Endodermal cell (in vitro differentiated cells): ENCODE measurements at regions not wholly inside any gene's neighbourhood (a gene's known extent, or its start where the extent isn't known, plus 50 kb on each side); places are given as distances from the start of the nearest gene placed in this dataset.

Source experiments
- DNase-seq: peaks from one replicate; pipeline ENCODE4 v3.0.0-alpha.2; 2017
- H3K27ac ChIP-seq: 2 replicates; pipeline ENCODE4 v1.5.1; 2013; ENCODE audit warnings: mild to moderate bottlenecking, low read depth, low read length, moderate library complexity
- H3K27me3 ChIP-seq: 2 replicates; pipeline ENCODE4 v1.6.1; 2013; ENCODE audit warnings: mild to moderate bottlenecking, low read length, moderate library complexity; ENCODE audit not compliant: insufficient read depth, control insufficient read depth, poor library complexity, severe bottlenecking
- H3K36me3 ChIP-seq: 2 replicates; pipeline ENCODE4 v1.7.0; 2013; ENCODE audit warnings: mild to moderate bottlenecking, low read length, moderate library complexity; ENCODE audit not compliant: control insufficient read depth, insufficient read depth
- H3K4me1 ChIP-seq: one replicate; pipeline ENCODE4 v1.7.0; 2013; ENCODE audit warnings: low read length; ENCODE audit not compliant: control insufficient read depth, insufficient read depth
- H3K4me3 ChIP-seq: 2 replicates; pipeline ENCODE4 v1.5.1; 2013; ENCODE audit warnings: mild to moderate bottlenecking, low read length, moderate library complexity
- H3K9ac ChIP-seq: 2 replicates; pipeline ENCODE4 v1.6.1; 2013; ENCODE audit warnings: mild to moderate bottlenecking, low read length, moderate library complexity; ENCODE audit not compliant: poor library complexity, severe bottlenecking; ENCODE audit errors: extremely low read depth
- H3K9me3 ChIP-seq: 2 replicates; pipeline ENCODE4 v1.6.1; 2013; ENCODE audit warnings: mild to moderate bottlenecking, low read length, moderate library complexity; ENCODE audit not compliant: control insufficient read depth
- H3K27ac Mint-ChIP-seq: 2 replicates; pipeline ENCODE4 v1.8.0; 2020; ENCODE audit warnings: mixed read lengths
- H3K27me3 Mint-ChIP-seq: 2 replicates; pipeline ENCODE4 v1.8.0; 2021; ENCODE audit warnings: mild to moderate bottlenecking, mixed read lengths; ENCODE audit not compliant: insufficient read depth
- H3K36me3 Mint-ChIP-seq: 2 replicates; pipeline ENCODE4 v1.8.0; 2020; ENCODE audit warnings: low read depth, mixed read lengths
- H3K4me1 Mint-ChIP-seq: 2 replicates; pipeline ENCODE4 v1.8.0; 2020; ENCODE audit warnings: mixed read lengths
- H3K4me3 Mint-ChIP-seq: 2 replicates; pipeline ENCODE4 v1.8.0; 2020; ENCODE audit warnings: mild to moderate bottlenecking, moderate library complexity, mixed read lengths
- H3K9me3 Mint-ChIP-seq: 2 replicates; pipeline ENCODE4 v1.8.0; 2020; ENCODE audit warnings: mild to moderate bottlenecking, mixed read lengths
- CTCF ChIP-seq: fragments of 200-600 bp; sonication (generic); conservative IDR thresholded peaks from 2 replicates; pipeline ENCODE4 v1.5.0; 2021; ENCODE audit warnings: antibody characterized with exemption, mild to moderate bottlenecking
- WGBS, 2 experiments: methylation state at CpG; one replicate each; pipeline versions ENCODE4 v1.1.5 to v1.1.7; 2013; ENCODE audit warnings: missing lambda C conversion rate in 2 of 2, mixed read lengths in 1 of 2; ENCODE audit not compliant: insufficient coverage in 1 of 2, insufficient read length in 1 of 2; 5-methylcytosine and 5-hydroxymethylcytosine counted together

GRCh38 chr10:58943960-58944359 lies 232.5 kb upstream of the PHYHIPL start:
- Mint-ChIP-seq H3K27me3 (peaks cover 19% of the 10 kb centered on the region), H3K4me3 (no peak overlapping the region), H3K27ac (no peak overlapping the region), H3K4me1 (no peaks in the 10 kb centered on the region), H3K36me3 (no peaks in the 10 kb centered on the region), H3K9me3 (no peaks in the 10 kb centered on the region)
- Histone ChIP-seq H3K27ac (no peak overlapping the region), H3K9me3 (peaks cover 13% of the 10 kb centered on the region), H3K4me3 (no peak overlapping the region), H3K36me3 (no peaks in the 10 kb centered on the region), H3K27me3 (peaks cover 59% of the 10 kb centered on the region), H3K4me1 (no peaks in the 10 kb centered on the region), H3K9ac (no peak overlapping the region)
- no peak for DNase-seq
- TF ChIP-seq CTCF: no peak

- peaks cover 75% of the 10 kb centered on the region for H3K27me3 ChIP-seq
- no peak overlapping the region for H3K27ac ChIP-seq
- H3K27ac Mint-ChIP-seq: no peak overlapping the region
- no peaks in the 10 kb centered on the region for H3K36me3 Mint-ChIP-seq
- WGBS, 2 experiments: 83 to 84% methylated on average over 3 to 4 of the region's 4 CpGs
- no peak overlapping the region for H3K4me3 ChIP-seq
- no peak overlapping the region for H3K9ac ChIP-seq
- H3K27me3 Mint-ChIP-seq: peaks cover 24% of the 10 kb centered on the region
- H3K4me3 Mint-ChIP-seq: no peak overlapping the region
- DNase-seq: no peak
- peaks cover 2% of the 10 kb centered on the region for H3K4me1 Mint-ChIP-seq
- H3K4me1 ChIP-seq: no peaks in the 10 kb centered on the region
- H3K9me3 Mint-ChIP-seq: no peaks in the 10 kb centered on the region
- no peak for TF ChIP-seq CTCF
- H3K9me3 ChIP-seq: peaks cover 13% of the 10 kb centered on the region
- H3K36me3 ChIP-seq: no peaks in the 10 kb centered on the region
Observed at GRCh38 chr10:58948303-58948702, 228.1 kb upstream of the PHYHIPL start.

GRCh38 chr10:58950618-58951017 lies 225.8 kb upstream of the PHYHIPL start:
- H3K27ac Mint-ChIP-seq: no peak overlapping the region
- H3K4me3 ChIP-seq: no peak overlapping the region
- no peaks in the 10 kb centered on the region for H3K36me3 Mint-ChIP-seq
- H3K36me3 ChIP-seq: no peaks in the 10 kb centered on the region
- H3K9me3 Mint-ChIP-seq: no peaks in the 10 kb centered on the region
- no peak overlapping the region for H3K27ac ChIP-seq
- H3K4me3 Mint-ChIP-seq: no peak overlapping the region
- H3K4me1 ChIP-seq: no peaks in the 10 kb centered on the region
- peaks cover 13% of the 10 kb centered on the region for H3K27me3 Mint-ChIP-seq
- H3K4me1 Mint-ChIP-seq: peaks cover 3% of the 10 kb centered on the region
- no peak for TF ChIP-seq CTCF
- peaks cover 52% of the 10 kb centered on the region for H3K27me3 ChIP-seq
- no peak overlapping the region for H3K9ac ChIP-seq
- 95 to 100% methylated on average over 1 of the region's 1 CpG for WGBS, 2 experiments
- H3K9me3 ChIP-seq: peaks cover 7% of the 10 kb centered on the region
- DNase-seq: no peak
